ENCODE measurements at regions not wholly inside any gene's neighbourhood (a gene's known extent, or its start where the extent isn't known, plus 50 kb on each side); places are given as distances from the start of the nearest gene placed in this dataset.

- H3K9me3 Mint-ChIP-seq: no peaks in the 10 kb centered on the region
- H3K27ac Mint-ChIP-seq: peak overlapping the region; percentile 76
- H3K36me3 Mint-ChIP-seq (ENCODE audit: low read depth): peaks cover 6% of the 10 kb centered on the region
- H3K4me3 Mint-ChIP-seq: peak overlapping the region; percentile 77
- peaks cover 41% of the 10 kb centered on the region for H3K4me1 Mint-ChIP-seq (ENCODE audit: low read depth)
- no peaks in the 10 kb centered on the region for H3K27me3 Mint-ChIP-seq
Measured at GRCh38 chrX:40166582-40166981, 68.8 kb upstream of the BCOR start.

- peaks cover 38% of the 10 kb centered on the region for H3K4me1 Mint-ChIP-seq (ENCODE audit: low read depth)
- peaks cover 6% of the 10 kb centered on the region for H3K36me3 Mint-ChIP-seq (ENCODE audit: low read depth)
- no peak overlapping the region for H3K27ac Mint-ChIP-seq
- no peaks in the 10 kb centered on the region for H3K9me3 Mint-ChIP-seq
- no peak overlapping the region for H3K4me3 Mint-ChIP-seq
- H3K27me3 Mint-ChIP-seq: no peaks in the 10 kb centered on the region
Measured at GRCh38 chrX:40165861-40166260, 68.1 kb upstream of the BCOR start.

GRCh38 chrX:40165206-40165605 is 67.4 kb upstream of the BCOR start:
- Mint-ChIP-seq H3K4me1 (ENCODE audit: low read depth) (peaks cover 31% of the 10 kb centered on the region), H3K27me3 (no peaks in the 10 kb centered on the region), H3K36me3 (ENCODE audit: low read depth) (peaks cover 6% of the 10 kb centered on the region), H3K27ac (no peak overlapping the region), H3K4me3 (no peak overlapping the region), H3K9me3 (no peaks in the 10 kb centered on the region)

- H3K36me3 Mint-ChIP-seq (ENCODE audit: low read depth): peaks cover 6% of the 10 kb centered on the region
Measured at GRCh38 chrX:40164751-40165150, 67.0 kb upstream of the BCOR start.

GRCh38 chrX:40158036-40158706 is 60.4 kb upstream of the BCOR start:
- Mint-ChIP-seq H3K27ac (no peak overlapping the region), H3K27me3 (no peaks in the 10 kb centered on the region), H3K36me3 (ENCODE audit: low read depth) (no peaks in the 10 kb centered on the region), H3K9me3 (no peaks in the 10 kb centered on the region), H3K4me1 (ENCODE audit: low read depth) (peaks cover 20% of the 10 kb centered on the region), H3K4me3 (peak overlapping the region; percentile 72)

More at GRCh38 chrX:40164751-40165150, 67.0 kb upstream of the BCOR start:
- Mint-ChIP-seq H3K27me3 (no peaks in the 10 kb centered on the region), H3K4me3 (no peak overlapping the region), H3K9me3 (no peaks in the 10 kb centered on the region), H3K4me1 (ENCODE audit: low read depth) (peaks cover 27% of the 10 kb centered on the region), H3K27ac (no peak overlapping the region)

GRCh38 chrX:40157228-40158035 is 59.7 kb upstream of the BCOR start:
- Mint-ChIP-seq H3K27ac (peak overlapping the region; percentile 61), H3K4me3 (peak overlapping the region; percentile 54), H3K36me3 (ENCODE audit: low read depth) (no peaks in the 10 kb centered on the region), H3K9me3 (no peaks in the 10 kb centered on the region), H3K27me3 (no peaks in the 10 kb centered on the region), H3K4me1 (ENCODE audit: low read depth) (peaks cover 21% of the 10 kb centered on the region)

GRCh38 chrX:40156470-40157227 is 58.9 kb upstream of the BCOR start:
- peaks cover 21% of the 10 kb centered on the region for H3K4me1 Mint-ChIP-seq (ENCODE audit: low read depth)
- no peaks in the 10 kb centered on the region for H3K9me3 Mint-ChIP-seq
- no peaks in the 10 kb centered on the region for H3K36me3 Mint-ChIP-seq (ENCODE audit: low read depth)
- H3K4me3 Mint-ChIP-seq: no peak overlapping the region
- no peak overlapping the region for H3K27ac Mint-ChIP-seq
- H3K27me3 Mint-ChIP-seq: no peaks in the 10 kb centered on the region

GRCh38 chrX:40155589-40156469 is 58.1 kb upstream of the BCOR start:
- H3K4me3 Mint-ChIP-seq: no peak overlapping the region
- no peak overlapping the region for H3K27ac Mint-ChIP-seq
- no peaks in the 10 kb centered on the region for H3K36me3 Mint-ChIP-seq (ENCODE audit: low read depth)
- no peaks in the 10 kb centered on the region for H3K27me3 Mint-ChIP-seq
- peaks cover 21% of the 10 kb centered on the region for H3K4me1 Mint-ChIP-seq (ENCODE audit: low read depth)
- no peaks in the 10 kb centered on the region for H3K9me3 Mint-ChIP-seq

GRCh38 chrX:40154853-40155588 is 57.3 kb upstream of the BCOR start:
- H3K36me3 Mint-ChIP-seq (ENCODE audit: low read depth): no peaks in the 10 kb centered on the region
- peak overlapping the region; percentile 78 for H3K4me3 Mint-ChIP-seq
- no peaks in the 10 kb centered on the region for H3K9me3 Mint-ChIP-seq
- peak overlapping the region; percentile 67 for H3K27ac Mint-ChIP-seq
- no peaks in the 10 kb centered on the region for H3K27me3 Mint-ChIP-seq
- H3K4me1 Mint-ChIP-seq (ENCODE audit: low read depth): peaks cover 28% of the 10 kb centered on the region

- Mint-ChIP-seq H3K27me3 (no peaks in the 10 kb centered on the region), H3K27ac (peak overlapping the region; percentile 67), H3K36me3 (ENCODE audit: low read depth) (no peaks in the 10 kb centered on the region), H3K4me1 (ENCODE audit: low read depth) (peaks cover 32% of the 10 kb centered on the region), H3K4me3 (peak overlapping the region; percentile 78), H3K9me3 (no peaks in the 10 kb centered on the region)
Measured at GRCh38 chrX:40154250-40154852, 56.6 kb upstream of the BCOR start.

GRCh38 chrX:40153345-40154249 is 55.8 kb upstream of the BCOR start:
- Mint-ChIP-seq H3K27ac (peak overlapping the region; percentile 67), H3K4me1 (ENCODE audit: low read depth) (peaks cover 37% of the 10 kb centered on the region), H3K36me3 (ENCODE audit: low read depth) (no peaks in the 10 kb centered on the region), H3K4me3 (peak overlapping the region; percentile 78), H3K9me3 (no peaks in the 10 kb centered on the region), H3K27me3 (no peaks in the 10 kb centered on the region)

- H3K4me3 Mint-ChIP-seq: peak overlapping the region; percentile 75
- no peaks in the 10 kb centered on the region for H3K36me3 Mint-ChIP-seq (ENCODE audit: low read depth)
- H3K27ac Mint-ChIP-seq: peak overlapping the region; percentile 67
Measured at GRCh38 chrX:40152741-40153344, 55.1 kb upstream of the BCOR start.

More at GRCh38 chrX:40152741-40153344, 55.1 kb upstream of the BCOR start:
- no peaks in the 10 kb centered on the region for H3K27me3 Mint-ChIP-seq
- H3K4me1 Mint-ChIP-seq (ENCODE audit: low read depth): peaks cover 39% of the 10 kb centered on the region
- no peaks in the 10 kb centered on the region for H3K9me3 Mint-ChIP-seq

Measured in stimulated activated naive CD8-positive, alpha-beta T cell treated with anti-CD3 and anti-CD28 coated beads, Interleukin-15, Interleukin-2, amounts not matched to agents 100 ng/mL and 50 ng/mL, for 24 hours (primary cell).